ENCODE measurements at regions not wholly inside any gene's neighbourhood (a gene's known extent, or its start where the extent isn't known, plus 50 kb on each side); places are given as distances from the start of the nearest gene placed in this dataset.

- 61 to 83% methylated on average over 8 to 11 of the region's 16 CpGs for WGBS, 2 donors
- H3K27ac ChIP-seq: no peak overlapping the region
- peaks cover 0 to 52% (median 0%) of the 10 kb centered on the region in 4 donors for H3K27me3 ChIP-seq
- H3K4me1 ChIP-seq: peaks cover 0 to 12% (median 0%) of the 10 kb centered on the region in 3 donors
- no peak overlapping the region for H3K4me3 ChIP-seq
- DNase-seq: no peak
- intact Hi-C loops (cut with DNase I): no loop called here
- H3K9me3 ChIP-seq: no peaks in the 10 kb centered on the region
- no peaks in the 10 kb centered on the region for H3K36me3 ChIP-seq
- no peak for TF ChIP-seq POLR2A (IDR thresholded peaks at IDR 0.05)
- TF ChIP-seq, protein P1, sequence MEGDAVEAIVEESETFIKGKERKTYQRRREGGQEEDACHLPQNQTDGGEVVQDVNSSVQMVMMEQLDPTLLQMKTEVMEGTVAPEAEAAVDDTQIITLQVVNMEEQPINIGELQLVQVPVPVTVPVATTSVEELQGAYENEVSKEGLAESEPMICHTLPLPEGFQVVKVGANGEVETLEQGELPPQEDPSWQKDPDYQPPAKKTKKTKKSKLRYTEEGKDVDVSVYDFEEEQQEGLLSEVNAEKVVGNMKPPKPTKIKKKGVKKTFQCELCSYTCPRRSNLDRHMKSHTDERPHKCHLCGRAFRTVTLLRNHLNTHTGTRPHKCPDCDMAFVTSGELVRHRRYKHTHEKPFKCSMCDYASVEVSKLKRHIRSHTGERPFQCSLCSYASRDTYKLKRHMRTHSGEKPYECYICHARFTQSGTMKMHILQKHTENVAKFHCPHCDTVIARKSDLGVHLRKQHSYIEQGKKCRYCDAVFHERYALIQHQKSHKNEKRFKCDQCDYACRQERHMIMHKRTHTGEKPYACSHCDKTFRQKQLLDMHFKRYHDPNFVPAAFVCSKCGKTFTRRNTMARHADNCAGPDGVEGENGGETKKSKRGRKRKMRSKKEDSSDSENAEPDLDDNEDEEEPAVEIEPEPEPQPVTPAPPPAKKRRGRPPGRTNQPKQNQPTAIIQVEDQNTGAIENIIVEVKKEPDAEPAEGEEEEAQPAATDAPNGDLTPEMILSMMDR (IDR thresholded peaks at IDR 0.05): no peak
Measured at GRCh38 chr21:36591326-36591970, 107.5 kb upstream of the SIM2 start.

- H3K4me1 ChIP-seq: no peaks in the 10 kb centered on the region
- no peak for DNase-seq
- WGBS, 2 donors: 55 to 66% methylated on average over 2 of the region's 2 CpGs
- H3K9me3 ChIP-seq: no peaks in the 10 kb centered on the region
- H3K4me3 ChIP-seq: no peak overlapping the region
- H3K27ac ChIP-seq: no peak overlapping the region
- no peak for TF ChIP-seq POLR2A (IDR thresholded peaks at IDR 0.05)
- TF ChIP-seq, protein P1 (IDR thresholded peaks at IDR 0.05): no peak
- intact Hi-C loops (cut with DNase I): no loop called here
- peaks cover 0 to 72% (median 0%) of the 10 kb centered on the region in 4 donors for H3K27me3 ChIP-seq
- no peaks in the 10 kb centered on the region for H3K36me3 ChIP-seq
Measured at GRCh38 chr21:36596174-36596573, 102.7 kb upstream of the SIM2 start.

- H3K27ac ChIP-seq: no peak overlapping the region
- no peak overlapping the region for H3K4me3 ChIP-seq
- no peaks in the 10 kb centered on the region for H3K36me3 ChIP-seq
- intact Hi-C loops (cut with DNase I): no loop called here
- no peaks in the 10 kb centered on the region for H3K9me3 ChIP-seq
- WGBS, 2 donors: 67 to 73% methylated on average over 3 of the region's 3 CpGs
- H3K4me1 ChIP-seq: no peaks in the 10 kb centered on the region
- no peak for DNase-seq
- peaks cover 0 to 63% (median 0%) of the 10 kb centered on the region in 4 donors for H3K27me3 ChIP-seq
- no peak for TF ChIP-seq POLR2A (IDR thresholded peaks at IDR 0.05)
- TF ChIP-seq, protein P1 (IDR thresholded peaks at IDR 0.05): no peak
Measured at GRCh38 chr21:36601362-36601761, 97.6 kb upstream of the SIM2 start.

DNA sequence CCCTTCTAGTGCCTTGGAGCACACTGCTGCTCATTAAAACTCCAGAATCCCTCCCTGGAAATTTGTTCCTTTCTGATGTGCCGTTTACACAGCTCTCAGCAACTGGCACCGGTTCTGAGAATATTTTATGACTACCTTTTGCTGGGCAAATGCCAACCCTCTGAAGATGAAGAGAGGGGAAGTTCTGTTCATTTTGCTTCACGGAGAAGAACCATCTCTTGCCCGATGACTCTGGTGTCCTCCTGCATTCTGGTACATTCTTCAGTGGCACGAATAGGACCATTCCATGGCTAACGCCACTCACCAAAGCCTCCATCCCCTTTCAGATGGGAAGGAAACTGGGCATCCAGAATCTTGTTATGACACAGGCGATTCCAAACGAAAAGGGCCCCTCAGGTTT, 96.2 kb upstream of the SIM2 start:
- TF ChIP-seq POLR2A (IDR thresholded peaks at IDR 0.05): no peak
- TF ChIP-seq, protein P1 (IDR thresholded peaks at IDR 0.05): no peak
- Histone ChIP-seq H3K27ac (no peak overlapping the region), H3K27me3 (peaks cover 0 to 59% (median 0%) of the 10 kb centered on the region in 4 donors), H3K36me3 (no peaks in the 10 kb centered on the region), H3K4me1 (peaks cover 0 to 4% (median 0%) of the 10 kb centered on the region in 3 donors), H3K4me3 (no peak overlapping the region), H3K9me3 (no peaks in the 10 kb centered on the region)
- intact Hi-C loops (cut with DNase I): no loop called here
- 53 to 55% methylated on average over 5 to 8 of the region's 8 CpGs for WGBS, 2 donors
- DNase-seq: no peak

DNA sequence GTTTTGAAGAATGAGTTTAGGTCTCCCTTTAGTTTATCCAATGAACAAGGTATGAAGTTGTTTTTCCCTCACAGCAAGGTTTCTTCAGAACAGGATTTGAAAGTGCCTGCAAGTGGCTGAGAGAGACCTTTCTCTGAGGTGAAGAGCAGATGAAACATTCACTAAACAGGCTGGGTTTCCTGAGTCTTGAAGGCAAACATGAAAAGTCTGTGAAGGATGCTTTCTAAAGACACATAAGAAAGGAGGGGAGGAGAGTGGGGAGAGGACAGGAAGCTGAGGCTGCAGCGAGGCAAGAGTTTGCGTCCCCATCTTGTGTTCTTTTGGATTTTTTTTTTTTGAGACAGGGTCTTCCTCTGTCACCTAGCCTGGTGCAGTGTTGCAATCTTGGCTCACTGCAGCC, 95.7 kb upstream of the SIM2 start:
- Histone ChIP-seq H3K4me1 (peaks cover 0 to 9% (median 0%) of the 10 kb centered on the region in 3 donors), H3K27ac (no peak overlapping the region), H3K36me3 (no peaks in the 10 kb centered on the region), H3K9me3 (no peaks in the 10 kb centered on the region), H3K4me3 (no peak overlapping the region), H3K27me3 (peaks cover 0 to 58% (median 0%) of the 10 kb centered on the region in 4 donors)
- no peak for TF ChIP-seq POLR2A (IDR thresholded peaks at IDR 0.05)
- TF ChIP-seq, protein P1 (IDR thresholded peaks at IDR 0.05): no peak
- intact Hi-C loops (cut with DNase I): no loop called here
- DNase-seq: no peak
- 42 to 72% methylated on average over 2 of the region's 2 CpGs for whole genome bisulfite sequencing, 2 donors
